Colon (tissue), 2 donors: ENCODE measurements at regions not wholly inside any gene's neighbourhood (a gene's known extent, or its start where the extent isn't known, plus 50 kb on each side); places are given as distances from the start of the nearest gene placed in this dataset.

Source experiments
- FAIRE-seq: peaks from 2 replicates; lab custom pipeline; 2012; peaks lifted over from hg19 to GRCh38; lab: Jason Lieb, UNC
- donor health status: control.
- donor health status: control.

DNA sequence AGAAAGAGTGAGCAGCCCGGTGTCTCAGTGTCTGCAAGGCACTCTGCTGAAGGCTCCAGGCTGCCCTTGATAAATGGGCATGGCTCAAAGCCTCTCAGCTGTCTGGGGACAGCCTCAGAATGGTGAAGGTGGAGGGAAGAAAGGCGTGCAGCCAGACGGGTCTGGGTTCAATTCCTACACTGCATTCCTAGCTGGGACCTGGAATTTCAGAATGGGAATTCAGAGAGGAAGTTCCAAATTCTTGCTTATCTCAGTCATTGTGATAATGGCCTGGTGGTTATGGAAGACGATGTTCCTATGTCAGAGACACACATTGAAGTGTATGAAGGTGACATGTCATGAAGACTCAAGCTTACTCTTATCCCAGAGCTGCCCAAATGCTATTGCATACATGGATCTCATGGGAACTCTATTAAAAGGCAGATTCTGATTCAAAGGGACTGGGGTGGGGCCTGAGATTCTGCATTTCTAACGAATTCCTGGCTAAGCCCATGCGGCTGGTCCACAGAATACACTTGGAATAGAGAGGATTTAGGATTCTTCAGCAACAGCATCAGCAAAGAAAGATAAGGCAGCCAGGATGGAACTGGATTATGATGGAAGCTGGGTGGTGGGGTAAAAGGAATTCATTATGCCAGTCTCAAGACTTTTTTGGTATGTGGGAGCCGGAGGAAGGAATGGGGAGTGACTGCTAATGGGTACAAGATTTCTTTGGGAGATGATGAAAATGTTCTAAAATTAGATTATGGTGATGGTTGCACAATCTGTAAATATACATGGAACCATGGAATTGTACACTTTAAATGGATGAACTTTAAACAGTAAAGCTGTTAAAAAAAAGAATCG lies 82.6 kb upstream of the ZMIZ1 start:
- FAIRE-seq = no peak

- FAIRE-seq = peak; percentile 64
Measured at GRCh38 chr10:78991187-78991586, 77.6 kb upstream of the ZMIZ1 start.

DNA sequence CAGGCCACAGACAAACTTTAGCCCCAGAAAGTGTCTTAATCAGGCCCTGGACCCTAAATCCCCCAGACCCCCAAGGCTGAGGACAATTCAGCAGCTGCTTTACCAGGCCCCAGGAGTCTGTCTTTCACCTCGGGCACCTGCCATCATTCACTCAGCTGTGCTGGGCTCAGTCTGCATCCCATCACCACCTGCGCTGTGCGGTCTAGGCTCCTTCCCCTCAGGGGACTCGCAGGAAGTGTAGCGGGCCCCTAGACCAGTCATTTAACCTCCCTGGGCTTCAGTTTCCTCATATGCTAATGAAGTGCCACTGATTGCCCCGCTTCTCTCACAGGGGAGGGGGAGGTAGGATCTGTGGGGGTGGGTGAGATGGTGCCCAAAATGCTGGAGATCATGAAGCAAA lies 76.4 kb upstream of the ZMIZ1 start:
- FAIRE-seq = no peak

DNA sequence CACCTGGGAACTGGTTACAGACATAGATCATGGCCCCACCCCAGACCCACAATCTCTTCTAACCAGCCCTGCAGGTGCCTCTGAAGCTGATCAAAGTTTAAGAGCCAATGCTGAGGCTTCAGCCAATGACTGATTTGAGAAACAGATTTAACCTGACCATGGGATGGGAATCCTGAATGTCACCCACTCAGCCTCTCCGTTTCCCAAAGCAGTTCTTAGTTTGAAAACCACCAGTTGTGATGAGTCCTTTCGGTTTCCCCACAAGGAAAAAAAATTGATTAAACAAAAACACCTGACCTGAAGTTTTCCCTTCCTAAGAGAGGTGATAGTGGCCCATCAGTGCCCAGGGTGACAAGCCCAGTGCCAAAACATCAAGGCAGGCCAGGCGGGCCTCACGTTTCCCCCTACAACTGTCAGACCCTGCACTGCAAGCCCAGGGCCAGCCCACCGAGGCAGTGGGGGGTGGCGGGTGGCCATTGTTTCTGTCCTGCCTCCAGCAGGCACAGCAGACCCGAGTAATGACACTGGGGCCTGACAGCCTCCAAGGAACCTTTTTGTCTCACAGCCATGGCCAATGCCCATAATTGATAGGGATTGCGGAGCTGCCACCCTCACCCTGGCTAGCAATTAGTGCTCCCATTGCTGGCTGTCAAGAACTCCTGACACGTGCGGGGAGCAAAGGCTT lies 75.4 kb upstream of the ZMIZ1 start:
- no peak for FAIRE-seq

DNA sequence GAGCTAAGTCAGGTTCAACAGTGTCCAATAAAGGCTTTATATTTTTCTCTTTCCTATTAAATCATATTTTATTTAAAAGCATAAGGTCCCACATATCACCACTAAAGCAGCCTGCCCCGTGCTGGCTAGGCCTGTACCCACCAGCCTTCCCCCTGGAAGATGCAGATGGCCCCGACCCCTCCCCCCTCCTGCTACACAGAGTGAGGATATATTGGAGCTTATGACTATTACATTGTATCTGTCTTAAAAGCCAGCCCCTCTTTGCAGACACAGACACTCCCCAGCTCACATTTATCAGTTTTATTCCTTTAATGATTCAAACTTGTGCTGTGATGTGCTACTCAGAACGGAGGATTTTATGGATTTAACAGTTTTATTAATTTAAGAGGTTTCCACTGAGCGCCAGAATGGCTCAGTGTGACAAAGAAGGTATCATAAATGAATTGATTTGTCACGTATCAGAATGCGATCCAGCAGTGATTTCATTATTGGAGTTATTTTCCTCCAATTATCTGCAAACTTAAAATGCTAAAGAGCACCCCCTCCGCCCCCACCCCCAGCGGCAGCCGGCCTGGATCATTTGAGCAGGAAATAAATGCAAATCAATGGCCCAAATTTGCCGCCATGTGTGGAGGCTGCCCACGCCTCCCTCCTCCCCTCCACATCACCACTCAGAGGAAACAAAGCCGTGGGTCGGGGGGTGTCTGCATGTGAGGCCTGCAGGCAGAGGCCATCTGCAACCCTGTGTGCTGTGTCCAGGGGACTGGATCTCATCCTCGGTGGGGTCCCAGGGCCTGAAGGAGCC lies 72.6 kb upstream of the ZMIZ1 start:
- no peak for FAIRE-seq

DNA sequence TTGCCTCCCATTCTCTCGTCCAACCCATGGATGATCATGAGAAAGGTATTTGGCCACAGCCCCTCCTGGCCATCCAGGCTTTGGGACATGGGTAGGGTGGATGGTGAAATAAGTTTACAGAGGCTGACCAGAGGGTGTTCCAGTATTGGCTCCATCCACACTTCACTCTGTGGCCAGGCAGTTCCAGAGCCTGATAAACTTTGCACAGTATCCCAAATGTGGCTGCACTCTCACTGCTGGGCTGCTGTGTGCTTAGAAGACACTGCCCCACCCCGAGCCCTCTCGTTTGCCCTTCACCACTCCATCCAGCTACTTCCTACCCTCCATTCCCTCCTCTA lies 72.0 kb upstream of the ZMIZ1 start:
- no peak for FAIRE-seq

GRCh38 chr10:78997635-78998618 lies 70.8 kb upstream of the ZMIZ1 start:
- no peak for FAIRE-seq

- no peak for FAIRE-seq
Measured at GRCh38 chr10:79001082-79001885, 67.5 kb upstream of the ZMIZ1 start.

DNA sequence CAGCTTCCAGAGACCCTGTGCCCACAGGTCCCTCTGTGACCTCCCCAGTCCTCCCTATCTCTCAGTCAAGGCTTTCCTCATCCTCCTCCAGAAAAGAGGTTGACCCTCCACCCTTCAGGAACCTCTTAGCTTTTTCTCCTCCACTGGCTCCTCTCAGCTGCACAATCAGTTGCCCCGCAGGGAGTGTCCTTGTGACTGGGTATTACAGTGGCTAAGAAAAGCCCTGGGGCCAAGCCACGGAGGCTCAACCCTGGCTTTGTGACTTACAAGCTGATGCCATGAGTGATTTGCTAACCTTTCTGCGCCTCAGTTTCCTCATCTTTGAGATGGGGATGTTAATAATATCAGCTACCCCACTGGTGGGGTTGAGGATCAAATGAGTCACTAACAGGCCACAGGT lies 66.4 kb upstream of the ZMIZ1 start:
- FAIRE-seq = no peak

GRCh38 chr10:79003183-79004100 lies 65.3 kb upstream of the ZMIZ1 start:
- FAIRE-seq = no peak

GRCh38 chr10:79004311-79004710 lies 64.5 kb upstream of the ZMIZ1 start:
- FAIRE-seq = no peak

GRCh38 chr10:79005126-79005810 lies 63.5 kb upstream of the ZMIZ1 start:
- no peak for FAIRE-seq

GRCh38 chr10:79007018-79007417 lies 61.7 kb upstream of the ZMIZ1 start:
- FAIRE-seq = no peak

- no peak for FAIRE-seq
Measured at GRCh38 chr10:79007421-79008319, 61.1 kb upstream of the ZMIZ1 start.

DNA sequence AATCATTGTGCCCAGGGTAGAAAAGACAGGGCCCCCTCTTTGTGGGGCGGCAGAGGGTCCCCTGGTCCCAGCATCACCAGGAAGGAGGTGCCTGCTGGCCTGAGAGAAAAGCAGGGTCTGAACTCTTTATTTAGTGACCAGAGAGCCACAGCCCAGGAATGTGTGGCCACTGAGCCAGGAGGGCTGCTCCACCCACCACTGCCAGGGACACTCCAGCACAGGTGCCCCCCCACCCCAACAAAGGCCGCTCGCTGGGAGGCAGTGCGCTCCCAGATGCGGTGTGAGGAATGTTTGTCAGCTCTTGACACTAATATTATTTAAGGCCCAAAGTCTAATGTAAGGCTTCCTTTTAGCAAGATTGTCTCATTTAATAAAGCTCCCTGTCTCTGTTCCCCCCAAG lies 59.6 kb upstream of the ZMIZ1 start:
- FAIRE-seq = no peak

GRCh38 chr10:79012567-79012966 lies 56.2 kb upstream of the ZMIZ1 start:
- no peak for FAIRE-seq

DNA sequence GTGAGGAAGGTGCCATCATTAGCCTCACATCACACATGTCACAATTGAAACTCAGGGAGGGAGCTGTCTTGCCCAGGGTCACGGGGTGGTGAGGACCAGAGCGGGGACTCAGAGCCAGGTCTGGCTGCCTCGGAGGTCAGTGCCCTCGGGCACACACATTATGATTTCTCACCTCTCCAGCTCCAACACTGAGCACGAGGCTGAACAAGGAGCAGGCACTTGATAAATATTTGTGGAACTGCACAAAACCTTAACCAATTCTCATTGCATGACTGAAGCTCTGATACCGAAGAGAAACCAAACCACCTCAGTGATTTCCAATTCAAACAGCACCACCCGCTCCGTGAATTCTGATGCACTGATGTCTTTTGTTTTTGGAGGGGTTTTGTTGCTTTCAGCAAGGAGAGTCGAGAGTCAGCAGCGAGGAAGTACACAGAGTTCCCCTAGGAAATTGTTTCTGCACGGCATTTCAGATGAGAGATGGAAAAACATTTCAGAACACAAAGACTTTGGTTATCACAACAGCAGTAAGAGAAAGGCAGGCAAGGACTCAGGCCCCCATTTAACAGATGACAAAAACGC lies 55.3 kb upstream of the ZMIZ1 start:
- FAIRE-seq = no peak

DNA sequence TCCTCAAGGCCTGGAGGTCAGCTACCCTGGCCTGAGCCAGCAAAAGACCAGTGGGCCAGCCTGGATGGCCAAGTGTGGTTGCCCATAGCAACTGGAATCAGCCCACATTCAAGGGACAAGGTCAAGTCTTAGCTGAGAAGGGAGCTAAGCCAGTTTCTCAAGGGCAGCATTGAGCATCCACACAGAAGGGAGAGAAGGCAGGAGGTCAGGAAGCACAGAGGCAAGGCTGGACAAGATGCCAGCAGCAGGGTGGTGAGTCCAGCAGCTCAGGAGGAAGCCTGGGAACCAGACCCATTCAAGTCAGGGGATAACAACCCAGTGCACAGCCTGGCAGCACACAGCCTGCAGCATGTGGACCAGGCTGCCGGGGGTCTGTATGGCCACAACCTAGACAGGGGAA lies 54.0 kb upstream of the ZMIZ1 start:
- no peak for FAIRE-seq
